SK-N-SH treated with all-trans-retinoic acid at 6 μM for 48 hours (cell line): ENCODE measurements at regions not wholly inside any gene's neighbourhood (a gene's known extent, or its start where the extent isn't known, plus 50 kb on each side); places are given as distances from the start of the nearest gene placed in this dataset.

Experiments
- ATAC-seq: fragments of 200-7000 bp; cut with Tn5 transposase; 3 replicates; pipeline ENCODE4 v1.9.1; 2020; ENCODE audit warnings: mild to moderate bottlenecking, moderate library complexity
- ARNTL ChIP-seq: fragments of 450-650 bp; formaldehyde crosslinking; IDR thresholded peaks from 2 replicates; pipeline ENCODE4 v1.5.0; 2020; ENCODE audit warnings: low read depth, mild to moderate bottlenecking, moderate library complexity, borderline replicate concordance
- BACH2 ChIP-seq: fragments of 250-450 bp; sonication (Bioruptor Pico); IDR thresholded peaks from 2 replicates; pipeline ENCODE4 v1.9.0; 2021; ENCODE audit warnings: mild to moderate bottlenecking, borderline replicate concordance
- CSDC2 ChIP-seq: fragments of 250-450 bp; sonication (Bioruptor Pico); IDR thresholded peaks from 2 replicates; pipeline ENCODE4 v1.5.0; 2020; ENCODE audit warnings: mild to moderate bottlenecking, moderate library complexity
- ESRRG ChIP-seq: fragments of 250-450 bp; sonication (Bioruptor Pico); IDR thresholded peaks from 2 replicates; pipeline ENCODE4 v1.6.1; 2021; ENCODE audit warnings: mild to moderate bottlenecking
- GLIS3 ChIP-seq: fragments of 250-450 bp; sonication (Bioruptor Pico); IDR thresholded peaks from 2 replicates; pipeline ENCODE4 v1.5.0; 2020; ENCODE audit warnings: mild to moderate bottlenecking, moderate library complexity
- ISL1 ChIP-seq: fragments of 250-450 bp; sonication (Bioruptor Pico); IDR thresholded peaks from 2 replicates; pipeline ENCODE4 v2.1.2; 2022; ENCODE audit warnings: mild to moderate bottlenecking, moderate library complexity
- OSR1 ChIP-seq: fragments of 250-450 bp; sonication (Bioruptor Pico); IDR thresholded peaks from 2 replicates; pipeline ENCODE4 v1.8.0; 2022; ENCODE audit warnings: moderate library complexity, mild to moderate bottlenecking, inconsistent platforms
- PPARA ChIP-seq: fragments of 250-450 bp; sonication (Bioruptor Pico); IDR thresholded peaks from 2 replicates; pipeline ENCODE4 v1.5.0; 2020; ENCODE audit warnings: mild to moderate bottlenecking, borderline replicate concordance
- RARB ChIP-seq: fragments of 250-450 bp; sonication (Bioruptor Pico); IDR thresholded peaks from 2 replicates; pipeline ENCODE4 v1.8.0; 2021; ENCODE audit warnings: mild to moderate bottlenecking, moderate library complexity
- SNAI2 ChIP-seq: fragments of 250-450 bp; sonication (Bioruptor Pico); IDR thresholded peaks from 2 replicates; pipeline ENCODE4 v1.5.0; 2020; ENCODE audit warnings: mild to moderate bottlenecking, moderate library complexity
- TCF4 ChIP-seq: fragments of 250-450 bp; sonication (Bioruptor Pico); IDR thresholded peaks from 2 replicates; pipeline ENCODE4 v1.8.0; 2021; ENCODE audit warnings: mild to moderate bottlenecking, moderate library complexity, borderline replicate concordance
- TOX ChIP-seq: fragments of 250-450 bp; sonication (Bioruptor Pico); IDR thresholded peaks from 2 replicates; pipeline ENCODE4 v1.8.0; 2021; ENCODE audit warnings: mild to moderate bottlenecking, moderate library complexity, borderline replicate concordance
- ZC3H10 ChIP-seq: fragments of 250-450 bp; sonication (Bioruptor Pico); IDR thresholded peaks from 2 replicates; pipeline ENCODE4 v1.5.1; 2021; ENCODE audit warnings: mild to moderate bottlenecking, moderate library complexity
- ZFP3 ChIP-seq: fragments of 250-450 bp; sonication (Bioruptor Pico); IDR thresholded peaks from 2 replicates; pipeline ENCODE4 v1.5.0; 2020; ENCODE audit warnings: mild to moderate bottlenecking, moderate library complexity
- ZFP30 ChIP-seq: fragments of 450-650 bp; formaldehyde crosslinking; IDR thresholded peaks from 2 replicates; pipeline ENCODE4 v1.5.0; 2022; ENCODE audit warnings: mild to moderate bottlenecking, moderate library complexity
- ZNF565 ChIP-seq: fragments of 450-650 bp; formaldehyde crosslinking; conservative IDR thresholded peaks from 2 replicates; pipeline ENCODE4 v1.5.0; 2020; ENCODE audit warnings: low read depth, mild to moderate bottlenecking, moderate library complexity
- ZNF70 ChIP-seq: fragments of 450-650 bp; formaldehyde crosslinking; IDR thresholded peaks from 2 replicates; pipeline ENCODE4 v1.5.0; 2020; ENCODE audit warnings: mild to moderate bottlenecking, moderate library complexity
- ZNF8 ChIP-seq: fragments of 450-650 bp; formaldehyde crosslinking; IDR thresholded peaks from 2 replicates; pipeline ENCODE4 v1.5.0; 2020; ENCODE audit warnings: mild to moderate bottlenecking, moderate library complexity
- TF ChIP-seq, protein P1 (sequence below): fragments of 250-450 bp; sonication (Bioruptor Pico); IDR thresholded peaks from 2 replicates; pipeline ENCODE4 v1.8.0; 2021; ENCODE audit warnings: low read depth, mild to moderate bottlenecking, moderate library complexity, borderline replicate concordance
- TF ChIP-seq, protein P2 (sequence below): fragments of 250-450 bp; sonication (Bioruptor Pico); IDR thresholded peaks from 2 replicates; pipeline ENCODE4 v1.8.0; 2020; ENCODE audit warnings: mild to moderate bottlenecking, moderate library complexity, borderline replicate concordance
- TF ChIP-seq, protein P3 (sequence below): fragments of 250-450 bp; sonication (Bioruptor Pico); IDR thresholded peaks from 2 replicates; pipeline ENCODE4 v1.5.1; 2020; ENCODE audit warnings: low read depth, mild to moderate bottlenecking, moderate library complexity

DNA sequence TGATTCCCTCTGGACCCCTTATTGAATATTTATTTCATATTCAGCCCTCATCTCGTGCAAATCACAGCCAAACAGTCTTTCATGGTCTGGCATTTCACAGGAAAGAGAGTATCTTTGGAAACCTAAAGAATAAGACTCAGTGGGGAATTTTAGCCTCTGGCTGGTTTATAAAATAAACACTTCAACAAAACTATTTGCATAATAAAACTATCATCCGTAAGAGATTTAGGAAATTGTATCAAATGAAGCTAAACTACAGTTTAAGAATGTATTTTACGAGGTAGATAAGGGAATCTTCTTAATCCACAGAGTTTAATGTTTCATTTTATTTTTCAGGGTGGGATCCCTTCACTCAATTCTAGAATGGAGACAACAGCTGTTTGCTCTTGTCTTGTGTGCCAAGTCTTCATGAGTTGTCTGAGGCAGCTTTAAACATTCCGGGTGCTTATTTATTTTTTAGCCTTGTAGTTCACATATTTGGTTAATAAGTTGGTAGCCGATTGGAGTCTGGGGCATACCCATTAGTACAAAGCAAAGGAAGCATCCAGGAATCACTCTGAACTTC, 634.4 kb upstream of the KLF12 start:
- TF ChIP-seq ZNF565 (CRISPR knock-in tag) (no peak), ISL1 (CRISPR knock-in tag) (no peak), PPARA (CRISPR knock-in tag) (no peak), ZNF70 (CRISPR knock-in tag) (no peak), ZFP3 (CRISPR knock-in tag) (no peak), TCF4 (CRISPR knock-in tag) (no peak), ZFP30 (CRISPR knock-in tag) (no peak)
- TF ChIP-seq, protein P1, sequence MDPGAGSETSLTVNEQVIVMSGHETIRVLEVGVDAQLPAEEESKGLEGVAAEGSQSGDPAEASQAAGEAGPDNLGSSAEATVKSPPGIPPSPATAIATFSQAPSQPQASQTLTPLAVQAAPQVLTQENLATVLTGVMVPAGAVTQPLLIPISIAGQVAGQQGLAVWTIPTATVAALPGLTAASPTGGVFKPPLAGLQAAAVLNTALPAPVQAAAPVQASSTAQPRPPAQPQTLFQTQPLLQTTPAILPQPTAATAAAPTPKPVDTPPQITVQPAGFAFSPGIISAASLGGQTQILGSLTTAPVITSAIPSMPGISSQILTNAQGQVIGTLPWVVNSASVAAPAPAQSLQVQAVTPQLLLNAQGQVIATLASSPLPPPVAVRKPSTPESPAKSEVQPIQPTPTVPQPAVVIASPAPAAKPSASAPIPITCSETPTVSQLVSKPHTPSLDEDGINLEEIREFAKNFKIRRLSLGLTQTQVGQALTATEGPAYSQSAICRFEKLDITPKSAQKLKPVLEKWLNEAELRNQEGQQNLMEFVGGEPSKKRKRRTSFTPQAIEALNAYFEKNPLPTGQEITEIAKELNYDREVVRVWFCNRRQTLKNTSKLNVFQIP (CRISPR knock-in tag): no peak
- TF ChIP-seq, all 23 proteins: peak for 0
- no peak for ATAC-seq

DNA sequence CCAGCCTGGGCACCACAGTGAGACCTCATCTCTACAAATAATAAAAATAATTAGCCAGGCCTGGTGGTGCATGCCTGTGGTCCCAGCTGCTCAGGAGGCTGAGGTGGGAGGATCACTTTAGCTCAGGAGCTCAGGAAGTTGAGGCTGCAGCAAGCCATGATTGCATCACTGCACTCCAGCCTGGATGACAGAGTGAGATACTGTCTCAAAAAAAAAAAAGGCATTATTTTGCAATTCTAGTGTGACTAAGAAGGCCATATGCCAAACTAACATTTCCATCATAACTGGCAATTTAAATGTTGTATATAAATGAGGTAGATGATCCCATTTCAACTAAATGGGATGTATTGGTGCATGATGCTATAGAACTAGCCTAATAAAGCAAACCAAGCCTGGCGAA, 632.8 kb upstream of the KLF12 start:
- TF ChIP-seq ARNTL (no peak), GLIS3 (CRISPR knock-in tag) (no peak), TOX (CRISPR knock-in tag) (no peak), ZFP30 (CRISPR knock-in tag) (no peak), ISL1 (CRISPR knock-in tag) (no peak), CSDC2 (CRISPR knock-in tag) (no peak), RARB (no peak), ZC3H10 (CRISPR knock-in tag) (no peak), ZNF565 (CRISPR knock-in tag) (no peak), BACH2 (CRISPR knock-in tag) (no peak), ZFP3 (CRISPR knock-in tag) (no peak), ZNF8 (CRISPR knock-in tag) (no peak), OSR1 (CRISPR knock-in tag) (no peak), SNAI2 (CRISPR knock-in tag) (no peak), TCF4 (CRISPR knock-in tag) (no peak), ESRRG (CRISPR knock-in tag) (no peak), ZNF70 (CRISPR knock-in tag) (no peak)
- TF ChIP-seq, protein P2, sequence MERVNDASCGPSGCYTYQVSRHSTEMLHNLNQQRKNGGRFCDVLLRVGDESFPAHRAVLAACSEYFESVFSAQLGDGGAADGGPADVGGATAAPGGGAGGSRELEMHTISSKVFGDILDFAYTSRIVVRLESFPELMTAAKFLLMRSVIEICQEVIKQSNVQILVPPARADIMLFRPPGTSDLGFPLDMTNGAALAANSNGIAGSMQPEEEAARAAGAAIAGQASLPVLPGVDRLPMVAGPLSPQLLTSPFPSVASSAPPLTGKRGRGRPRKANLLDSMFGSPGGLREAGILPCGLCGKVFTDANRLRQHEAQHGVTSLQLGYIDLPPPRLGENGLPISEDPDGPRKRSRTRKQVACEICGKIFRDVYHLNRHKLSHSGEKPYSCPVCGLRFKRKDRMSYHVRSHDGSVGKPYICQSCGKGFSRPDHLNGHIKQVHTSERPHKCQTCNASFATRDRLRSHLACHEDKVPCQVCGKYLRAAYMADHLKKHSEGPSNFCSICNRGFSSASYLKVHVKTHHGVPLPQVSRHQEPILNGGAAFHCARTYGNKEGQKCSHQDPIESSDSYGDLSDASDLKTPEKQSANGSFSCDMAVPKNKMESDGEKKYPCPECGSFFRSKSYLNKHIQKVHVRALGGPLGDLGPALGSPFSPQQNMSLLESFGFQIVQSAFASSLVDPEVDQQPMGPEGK: no peak
- TF ChIP-seq, protein P3, sequence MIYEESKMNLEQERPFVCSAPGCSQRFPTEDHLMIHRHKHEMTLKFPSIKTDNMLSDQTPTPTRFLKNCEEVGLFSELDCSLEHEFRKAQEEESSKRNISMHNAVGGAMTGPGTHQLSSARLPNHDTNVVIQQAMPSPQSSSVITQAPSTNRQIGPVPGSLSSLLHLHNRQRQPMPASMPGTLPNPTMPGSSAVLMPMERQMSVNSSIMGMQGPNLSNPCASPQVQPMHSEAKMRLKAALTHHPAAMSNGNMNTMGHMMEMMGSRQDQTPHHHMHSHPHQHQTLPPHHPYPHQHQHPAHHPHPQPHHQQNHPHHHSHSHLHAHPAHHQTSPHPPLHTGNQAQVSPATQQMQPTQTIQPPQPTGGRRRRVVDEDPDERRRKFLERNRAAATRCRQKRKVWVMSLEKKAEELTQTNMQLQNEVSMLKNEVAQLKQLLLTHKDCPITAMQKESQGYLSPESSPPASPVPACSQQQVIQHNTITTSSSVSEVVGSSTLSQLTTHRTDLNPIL (CRISPR knock-in tag): no peak
- no peak for ATAC-seq

DNA sequence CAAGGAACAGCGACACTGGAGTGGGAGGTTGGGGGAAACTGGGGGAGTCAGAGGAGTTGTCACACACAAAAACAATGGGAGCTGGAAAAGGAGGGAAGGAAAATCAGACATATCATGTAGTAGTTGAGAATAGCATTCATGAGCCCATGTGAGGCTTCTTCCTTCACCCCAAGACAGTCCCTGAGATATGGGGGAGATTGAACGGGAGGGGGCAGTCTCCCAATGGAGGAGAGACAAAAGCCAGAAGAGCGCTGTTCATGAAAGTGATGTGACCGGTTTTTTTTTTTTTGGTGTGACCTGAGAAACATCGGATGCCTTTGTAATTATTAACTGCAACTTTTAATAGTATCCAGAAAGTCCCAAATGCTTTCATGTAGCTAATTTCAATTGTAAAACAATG, 631.8 kb upstream of the KLF12 start:
- TF ChIP-seq GLIS3 (CRISPR knock-in tag): no peak
- TF ChIP-seq CSDC2 (CRISPR knock-in tag): no peak
- TF ChIP-seq TCF4 (CRISPR knock-in tag): no peak
- TF ChIP-seq, protein P3 (CRISPR knock-in tag): no peak
- no peak for ATAC-seq

DNA sequence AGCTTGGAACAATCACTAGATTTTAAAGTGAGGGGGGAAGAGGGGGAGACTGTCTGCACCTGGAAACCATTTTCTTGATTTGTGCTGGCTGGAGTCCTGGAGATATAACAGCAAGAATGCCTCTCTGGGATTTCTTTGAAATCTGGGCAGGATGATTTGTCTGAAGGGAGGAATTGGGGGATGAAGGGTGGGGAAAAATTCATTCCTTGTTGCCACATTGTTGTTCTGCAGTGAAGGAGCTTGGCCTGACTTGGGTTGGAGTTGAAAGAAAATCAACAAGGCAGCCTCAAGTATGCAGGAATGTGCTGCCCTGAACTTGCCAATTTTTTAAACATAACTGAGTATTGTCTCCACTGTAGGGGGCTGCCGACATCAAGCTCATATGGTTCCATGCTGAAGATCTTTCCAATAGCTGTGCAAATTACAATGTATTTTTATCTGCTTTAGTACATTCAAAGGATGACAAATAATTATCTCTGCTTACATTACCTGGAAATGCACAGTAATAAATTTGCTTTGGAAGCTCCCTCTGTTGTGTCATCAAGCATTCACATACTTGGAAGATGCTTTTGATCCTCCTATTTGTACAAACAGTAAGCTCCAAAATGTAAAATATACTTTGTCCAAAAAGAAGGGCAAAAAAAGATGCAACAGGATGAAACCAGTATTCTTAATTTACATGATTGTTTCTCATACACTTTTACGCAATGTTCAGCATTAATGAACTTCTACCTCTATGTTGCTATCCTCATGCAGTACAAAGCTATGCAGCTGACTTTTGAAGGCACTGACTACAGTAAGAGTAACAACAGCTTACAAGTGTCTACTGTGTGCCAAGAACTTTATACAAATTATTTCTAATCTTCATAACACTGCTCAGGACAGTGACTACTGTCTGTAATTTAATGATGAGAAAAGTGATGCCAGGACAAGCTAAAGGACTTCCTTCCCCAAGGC, 627.9 kb upstream of the KLF12 start:
- peak; percentile 91 for ATAC-seq
- TF ChIP-seq ISL1 (CRISPR knock-in tag): peak; percentile 26; the same call in 1 of the 2 replicates
- TF ChIP-seq, protein P3 (CRISPR knock-in tag): no peak
